Pancreas (tissue), 10 donors: ENCODE measurements at regions not wholly inside any gene's neighbourhood (a gene's known extent, or its start where the extent isn't known, plus 50 kb on each side); places are given as distances from the start of the nearest gene placed in this dataset.

Experiments
- ATAC-seq, 4 donors: fragments of 200-7000 bp; cut with Tn5 transposase; one replicate each; pipeline versions ENCODE4 v1.8.0 to v1.9.1; 2020; ENCODE audit warnings: mild to moderate bottlenecking in 4 of 4, moderate library complexity in 4 of 4
- DNase-seq, 6 donors: peaks; one replicate each; pipeline ENCODE4 v3.0.0-alpha.2; 2020
- FAIRE-seq: peaks from 2 replicates; lab custom pipeline; 2012; peaks lifted over from hg19 to GRCh38; lab: Jason Lieb, UNC
- H3K27ac ChIP-seq, 4 donors: fragments of 200-600 bp; sonication (generic); 1 replicate in 3 of 4; 2 replicates in 1 of 4; pipeline versions ENCODE4 v1.5.0 to v1.8.0; 2020
- H3K27me3 ChIP-seq, 4 donors: fragments of 200-600 bp; one replicate each; pipeline ENCODE4 v1.8.0; 2021
- H3K36me3 ChIP-seq, 3 donors: fragments of 200-600 bp; sonication (generic) in 1 of 3; one replicate each; pipeline versions ENCODE4 v1.5.0 to v1.8.0; 2020 to 2021
- H3K4me1 ChIP-seq, 3 donors: fragments of 200-600 bp; one replicate each; pipeline ENCODE4 v1.8.0; 2021
- H3K4me3 ChIP-seq, 4 donors: fragments of 200-600 bp; sonication (generic) in 2 of 4; one replicate each; pipeline versions ENCODE4 v1.5.0 to v1.8.0; 2020 to 2021
- H3K9me3 ChIP-seq, 4 donors: fragments of 200-600 bp; one replicate each; pipeline ENCODE4 v1.8.0; 2021
- WGBS, 2 donors: extraction: QIAGEN DNeasy Blood & Tissue Kit; methylation state at CpG; one replicate each; pipeline ENCODE4 v1.1.7; 2013; 5-methylcytosine and 5-hydroxymethylcytosine counted together
- intact Hi-C, 3 donors: fragments of 100-400 bp; cut with DNase I; formaldehyde crosslinking; loops; one replicate each; pipeline versions ENCODE4 v1.11.1 to v1.14.2; 2022
- TF ChIP-seq, protein P1 (sequence below), 4 donors: fragments of 200-600 bp; sonication (generic) in 3 of 4; IDR thresholded peaks; one replicate each; pipeline versions ENCODE4 v1.5.0 to v1.8.0; 2021; ENCODE audit warnings: antibody characterized with exemption in 4 of 4
- donor health status: healthy with polysubstance abuse.
- donor health status: DM: no; HTN: no; CAD: no; lungs with moderate emphysema.
- donor health status: DM: no; HTN: no; CAD: no.
- donor health status: control.
- donor health status: control.
- donor health status: Bipolar disorder and iron deficiency.
- donor health status: DM: yes; HTN: yes; CAD: no.
- donor health status: DM: no; HTN: no; CAD: no.
- donor health status: DM: no; HTN: no; CAD: no.
- donor health status: DM: yes; HTN: yes; CAD: no.

DNA sequence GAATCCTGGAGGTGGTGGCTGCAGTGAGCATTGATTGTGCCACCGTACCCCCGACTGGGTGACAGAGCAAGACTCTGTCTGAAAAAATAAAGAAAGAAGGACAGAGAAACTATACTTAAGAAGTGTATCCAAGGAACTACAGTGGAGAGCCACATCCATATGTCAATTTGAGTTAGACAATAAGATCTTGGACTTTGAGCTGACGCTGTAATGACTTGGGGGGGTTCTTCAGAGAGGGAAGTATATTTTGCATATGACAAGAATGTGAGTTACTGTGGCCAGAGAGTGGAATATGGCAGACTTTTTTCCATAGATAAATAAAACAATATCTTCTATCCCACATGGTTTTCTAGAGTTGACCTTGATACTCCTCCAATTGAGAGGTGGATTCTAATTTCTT lies 52.6 kb upstream of the TEX264 start:
- FAIRE-seq (no peak), ATAC-seq (no peak), DNase-seq (no peak)
- Histone ChIP-seq H3K27me3 (no peaks in the 10 kb centered on the region), H3K9me3 (no peaks in the 10 kb centered on the region), H3K36me3 (no peaks in the 10 kb centered on the region), H3K4me3 (no peak overlapping the region), H3K27ac (no peak overlapping the region), H3K4me1 (peaks cover 10 to 18% (median 11%) of the 10 kb centered on the region in 3 donors)
- intact Hi-C loops = no loop called here
- WGBS, 2 donors = 95 to 98% methylated on average over 3 of the region's 3 CpGs
- TF ChIP-seq, protein P1, sequence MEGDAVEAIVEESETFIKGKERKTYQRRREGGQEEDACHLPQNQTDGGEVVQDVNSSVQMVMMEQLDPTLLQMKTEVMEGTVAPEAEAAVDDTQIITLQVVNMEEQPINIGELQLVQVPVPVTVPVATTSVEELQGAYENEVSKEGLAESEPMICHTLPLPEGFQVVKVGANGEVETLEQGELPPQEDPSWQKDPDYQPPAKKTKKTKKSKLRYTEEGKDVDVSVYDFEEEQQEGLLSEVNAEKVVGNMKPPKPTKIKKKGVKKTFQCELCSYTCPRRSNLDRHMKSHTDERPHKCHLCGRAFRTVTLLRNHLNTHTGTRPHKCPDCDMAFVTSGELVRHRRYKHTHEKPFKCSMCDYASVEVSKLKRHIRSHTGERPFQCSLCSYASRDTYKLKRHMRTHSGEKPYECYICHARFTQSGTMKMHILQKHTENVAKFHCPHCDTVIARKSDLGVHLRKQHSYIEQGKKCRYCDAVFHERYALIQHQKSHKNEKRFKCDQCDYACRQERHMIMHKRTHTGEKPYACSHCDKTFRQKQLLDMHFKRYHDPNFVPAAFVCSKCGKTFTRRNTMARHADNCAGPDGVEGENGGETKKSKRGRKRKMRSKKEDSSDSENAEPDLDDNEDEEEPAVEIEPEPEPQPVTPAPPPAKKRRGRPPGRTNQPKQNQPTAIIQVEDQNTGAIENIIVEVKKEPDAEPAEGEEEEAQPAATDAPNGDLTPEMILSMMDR (IDR thresholded peaks at IDR 0.05) = no peak

DNA sequence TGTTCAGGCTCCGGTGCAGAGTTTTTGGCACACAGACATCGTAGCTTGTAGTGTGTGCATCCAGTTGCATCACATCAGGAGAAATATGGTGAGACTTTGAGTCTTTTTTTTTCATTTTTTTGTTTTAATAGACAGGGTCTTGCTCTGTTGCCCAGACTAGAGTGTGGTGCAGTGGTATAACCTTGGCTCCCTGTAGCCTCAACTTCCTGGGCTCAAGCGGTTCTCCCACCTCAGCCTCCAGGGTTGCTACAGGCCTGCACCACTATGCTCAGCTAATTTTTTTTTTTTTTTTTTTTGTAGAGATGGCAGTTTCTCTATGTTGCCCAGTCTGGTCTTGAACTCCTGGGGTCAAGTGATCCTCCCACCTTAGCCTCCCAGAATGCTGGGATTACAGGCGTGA lies 51.1 kb upstream of the TEX264 start:
- ATAC-seq = no peak
- no peak for FAIRE-seq
- H3K9me3 ChIP-seq = no peaks in the 10 kb centered on the region
- no peak for DNase-seq
- intact Hi-C loops = no loop called here
- peaks cover 10 to 18% (median 11%) of the 10 kb centered on the region in 3 donors for H3K4me1 ChIP-seq
- TF ChIP-seq, protein P1 (IDR thresholded peaks at IDR 0.05) = no peak
- whole genome bisulfite sequencing, 2 donors = 97 to 99% methylated on average over 4 of the region's 4 CpGs
- H3K27me3 ChIP-seq = no peaks in the 10 kb centered on the region
- no peak overlapping the region for H3K4me3 ChIP-seq
- H3K36me3 ChIP-seq = no peaks in the 10 kb centered on the region
- no peak overlapping the region for H3K27ac ChIP-seq

GRCh38 chr3:51620543-51620942 lies 50.5 kb upstream of the TEX264 start:
- H3K27me3 ChIP-seq = no peaks in the 10 kb centered on the region
- peaks cover 10 to 18% (median 11%) of the 10 kb centered on the region in 3 donors for H3K4me1 ChIP-seq
- no peaks in the 10 kb centered on the region for H3K9me3 ChIP-seq
- no peak overlapping the region for H3K27ac ChIP-seq
- FAIRE-seq (no peak), ATAC-seq (peak in 2 of 4 donors; percentile 43 to 59), DNase-seq (no peak)
- H3K36me3 ChIP-seq = no peaks in the 10 kb centered on the region
- TF ChIP-seq, protein P1 (IDR thresholded peaks at IDR 0.05) = no peak
- H3K4me3 ChIP-seq = no peak overlapping the region
- 31 to 41% methylated on average over 2 of the region's 2 CpGs for WGBS, 2 donors
- intact Hi-C loops = no loop called here

DNA sequence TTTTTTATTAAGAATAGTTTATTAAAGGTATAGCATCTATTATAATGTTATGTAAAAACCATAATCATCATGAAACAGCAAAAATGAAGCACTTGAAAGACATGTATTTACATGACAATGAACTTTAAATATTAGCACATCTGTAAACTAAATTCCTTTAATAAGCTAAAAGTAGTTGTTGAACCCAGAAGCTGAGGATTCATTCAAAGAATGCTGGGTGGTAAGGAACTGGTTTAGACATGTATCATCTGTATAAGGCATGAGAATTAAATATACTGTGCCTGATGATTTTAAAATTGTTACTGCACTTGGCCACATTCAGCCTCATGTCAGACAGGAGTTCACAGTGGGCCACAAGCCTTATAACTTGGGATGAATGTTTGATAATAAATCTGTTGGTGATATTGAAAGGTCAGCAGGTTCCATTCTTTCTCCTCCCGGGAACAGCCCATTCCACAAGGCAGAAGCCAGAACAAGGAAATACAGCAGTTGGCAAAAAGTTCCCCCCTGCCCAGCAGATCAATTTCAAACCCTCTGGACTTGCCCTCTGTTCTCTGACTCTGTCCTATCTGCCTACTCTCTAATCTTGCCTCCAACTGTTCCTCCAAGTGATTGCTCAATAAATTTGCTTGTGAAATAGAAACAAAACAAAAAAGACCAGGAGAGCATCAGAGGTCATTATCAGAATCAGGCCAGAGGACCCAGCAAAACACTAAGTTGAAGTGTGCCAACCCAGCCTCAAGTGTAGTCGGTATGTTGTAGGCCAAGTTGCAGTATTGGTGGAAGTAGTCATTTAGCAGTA lies 49.8 kb upstream of the TEX264 start:
- ATAC-seq = peak; percentile 56 to 82 (median 72)
- intact Hi-C loops = no loop called here
- FAIRE-seq = no peak
- no peaks in the 10 kb centered on the region for H3K36me3 ChIP-seq
- H3K27me3 ChIP-seq = no peaks in the 10 kb centered on the region
- 38 to 45% methylated on average over 2 of the region's 2 CpGs for WGBS, 2 donors
- no peaks in the 10 kb centered on the region for H3K9me3 ChIP-seq
- peaks cover 10 to 18% (median 11%) of the 10 kb centered on the region in 3 donors for H3K4me1 ChIP-seq
- peak overlapping the region in 1 of 4 donors; percentile 19 for H3K27ac ChIP-seq
- TF ChIP-seq, protein P1 (IDR thresholded peaks at IDR 0.05) = no peak
- H3K4me3 ChIP-seq = no peak overlapping the region
- no peak for DNase-seq
